ENCODE measurements at regions not wholly inside any gene's neighbourhood (a gene's known extent, or its start where the extent isn't known, plus 50 kb on each side); places are given as distances from the start of the nearest gene placed in this dataset.

GRCh38 chr4:3689006-3689405 lies 77.2 kb upstream of the ADRA2C start:
- no peaks in the 10 kb centered on the region for H3K9me3 ChIP-seq
- H3K36me3 ChIP-seq = no peaks in the 10 kb centered on the region
- peaks cover 3% of the 10 kb centered on the region for H3K27me3 ChIP-seq (ENCODE audit: low read depth)
- H3K4me3 ChIP-seq = no peak overlapping the region
- intact Hi-C loops (cut with DNase I) = no loop called here
- ATAC-seq = no peak
- no peak for DNase-seq
- TF ChIP-seq CTCF (IDR thresholded peaks at IDR 0.05) = no peak
- no peaks in the 10 kb centered on the region for H3K4me1 ChIP-seq
- no peak overlapping the region for H3K27ac ChIP-seq

GRCh38 chr4:3688018-3688998 lies 77.9 kb upstream of the ADRA2C start:
- no peak overlapping the region for H3K4me3 ChIP-seq
- H3K9me3 ChIP-seq = no peaks in the 10 kb centered on the region
- no peak for TF ChIP-seq CTCF (IDR thresholded peaks at IDR 0.05)
- ATAC-seq = no peak
- no peaks in the 10 kb centered on the region for H3K4me1 ChIP-seq
- no peak for DNase-seq
- peaks cover 5% of the 10 kb centered on the region for H3K27me3 ChIP-seq (ENCODE audit: low read depth)
- H3K27ac ChIP-seq = no peak overlapping the region
- no peaks in the 10 kb centered on the region for H3K36me3 ChIP-seq
- intact Hi-C loops (cut with DNase I) = no loop called here

GRCh38 chr4:3687538-3687937 lies 78.6 kb upstream of the ADRA2C start:
- no peak for ATAC-seq
- no peak for DNase-seq
- H3K27ac ChIP-seq = no peak overlapping the region
- H3K4me3 ChIP-seq = no peak overlapping the region
- H3K27me3 ChIP-seq (ENCODE audit: low read depth) = peaks cover 5% of the 10 kb centered on the region
- no peak for TF ChIP-seq CTCF (IDR thresholded peaks at IDR 0.05)
- H3K36me3 ChIP-seq = no peaks in the 10 kb centered on the region
- intact Hi-C loops (cut with DNase I) = no loop called here
- H3K4me1 ChIP-seq = no peaks in the 10 kb centered on the region
- no peaks in the 10 kb centered on the region for H3K9me3 ChIP-seq

- DNase-seq (no peak), ATAC-seq (no peak)
- H3K9me3 ChIP-seq = no peaks in the 10 kb centered on the region
- no peaks in the 10 kb centered on the region for H3K4me1 ChIP-seq
- H3K27me3 ChIP-seq (ENCODE audit: low read depth) = peaks cover 5% of the 10 kb centered on the region
- TF ChIP-seq CTCF (IDR thresholded peaks at IDR 0.05) = no peak
- H3K27ac ChIP-seq = no peak overlapping the region
- intact Hi-C loops (cut with DNase I) = no loop called here
- H3K4me3 ChIP-seq = no peak overlapping the region
- no peaks in the 10 kb centered on the region for H3K36me3 ChIP-seq
Measured at GRCh38 chr4:3686753-3687152, 79.4 kb upstream of the ADRA2C start.

- TF ChIP-seq CTCF (IDR thresholded peaks at IDR 0.05) = no peak
- no peaks in the 10 kb centered on the region for H3K36me3 ChIP-seq
- H3K9me3 ChIP-seq = no peaks in the 10 kb centered on the region
- H3K27me3 ChIP-seq (ENCODE audit: low read depth) = peaks cover 5% of the 10 kb centered on the region
- no peaks in the 10 kb centered on the region for H3K4me1 ChIP-seq
- H3K4me3 ChIP-seq = no peak overlapping the region
- ATAC-seq (no peak), DNase-seq (peak; percentile 40)
- intact Hi-C loops (cut with DNase I) = no loop called here
- no peak overlapping the region for H3K27ac ChIP-seq
Measured at GRCh38 chr4:3685081-3685645, 81.0 kb upstream of the ADRA2C start.

All from lower lobe of right lung (tissue), 2 donors.